OCI-LY7 (cell line): ENCODE measurements at regions not wholly inside any gene's neighbourhood (a gene's known extent, or its start where the extent isn't known, plus 50 kb on each side); places are given as distances from the start of the nearest gene placed in this dataset.

ENCODE experiments used
- BruUV-seq: library from RNA; stranded (reverse); fragments of 400-500 nt; replicated peaks from 2 replicates; lab custom pipeline; 2021; lab: Mats Ljungman, UMichigan
- CTCF ChIA-PET: fragments of 300-600 bp; sonication (Branson Sonifier 250); formaldehyde crosslinking; loops from one replicate; lab custom pipeline; 2022; ENCODE audit warnings: antibody characterized with exemption; ENCODE audit not compliant: unreplicated experiment; lab: Charles Lee
- POLR2A ChIA-PET: fragments of 300-600 bp; sonication (Branson Sonifier 250); formaldehyde crosslinking; loops from one replicate; lab custom pipeline; 2022; ENCODE audit warnings: antibody characterized with exemption; lab: Charles Lee
- DNase-seq: peaks from one replicate; pipeline ENCODE4 v3.0.0-alpha.2; 2015; ENCODE audit warnings: low spot score
- H2AFZ ChIP-seq: fragments of 200-600 bp; sonication (generic), shearing (Covaris generic); 2 replicates; pipeline ENCODE4 v1.6.1; 2014; ENCODE audit warnings: mild to moderate bottlenecking, antibody characterized with exemption, low read length, moderate library complexity
- H3K27ac ChIP-seq: fragments of 200-600 bp; sonication (generic); 2 replicates; pipeline ENCODE4 v1.5.1; 2014; ENCODE audit warnings: mixed run types, low read depth, mild to moderate bottlenecking, moderate library complexity, low read length, inconsistent platforms; ENCODE audit not compliant: poor library complexity, severe bottlenecking
- H3K36me3 ChIP-seq: fragments of 200-600 bp; sonication (generic); 2 replicates; pipeline ENCODE4 v1.6.1; 2014; ENCODE audit warnings: mild to moderate bottlenecking, antibody characterized with exemption, low read length, moderate library complexity, mixed read lengths; ENCODE audit not compliant: insufficient read depth
- H3K4me1 ChIP-seq: fragments of 200-600 bp; sonication (generic); 2 replicates; pipeline ENCODE4 v1.5.1; 2014; ENCODE audit warnings: mild to moderate bottlenecking, low read length; ENCODE audit not compliant: insufficient read depth, poor library complexity, severe bottlenecking
- H3K4me2 ChIP-seq: fragments of 200-600 bp; sonication (generic); 2 replicates; pipeline ENCODE4 v1.6.1; 2014; ENCODE audit warnings: mild to moderate bottlenecking, low read length
- H3K4me3 ChIP-seq: fragments of 200-600 bp; sonication (generic); 2 replicates; pipeline ENCODE4 v1.5.1; 2014; ENCODE audit warnings: mild to moderate bottlenecking, low read depth, low read length; ENCODE audit not compliant: poor library complexity, severe bottlenecking
- H3K79me2 ChIP-seq: fragments of 200-600 bp; sonication (generic); 2 replicates; pipeline ENCODE4 v1.6.1; 2016; ENCODE audit warnings: low read depth, mild to moderate bottlenecking, low read length, moderate library complexity, mixed read lengths; ENCODE audit not compliant: insufficient read depth
- H3K9me2 ChIP-seq: fragments of 200-600 bp; sonication (generic); 2 replicates; pipeline ENCODE4 v1.6.1; 2016; ENCODE audit warnings: mild to moderate bottlenecking, low read length, mixed read lengths; ENCODE audit not compliant: insufficient read depth
- H3K9me3 ChIP-seq: fragments of 200-600 bp; sonication (generic); 2 replicates; pipeline ENCODE4 v1.6.1; 2014; ENCODE audit warnings: mild to moderate bottlenecking, mixed run types, low read length, mixed read lengths
- H4K20me1 ChIP-seq: fragments of 200-600 bp; sonication (generic); 2 replicates; pipeline ENCODE4 v1.6.1; 2014; ENCODE audit warnings: mild to moderate bottlenecking, antibody characterized with exemption, low read length, moderate library complexity, mixed read lengths; ENCODE audit not compliant: insufficient read depth
- EZH2phosphoT487 ChIP-seq: fragments of 200-600 bp; sonication (generic); IDR thresholded peaks from 2 replicates; pipeline ENCODE4 v1.6.1; 2018; ENCODE audit warnings: low read depth, borderline replicate concordance, mild to moderate bottlenecking, mixed run types, antibody characterized with exemption, low read length, moderate library complexity, mixed read lengths
- intact Hi-C: fragments of 100-400 bp; cut with micrococcal nuclease; formaldehyde crosslinking; loops from one replicate; pipeline ENCODE4 v1.10.0; 2022; ENCODE audit not compliant: unreplicated experiment
- TF ChIP-seq, protein P1 (sequence below): fragments of 200-600 bp; sonication (generic); conservative IDR thresholded peaks from 2 replicates; pipeline ENCODE4 v1.5.1; 2014; ENCODE audit warnings: mild to moderate bottlenecking, antibody characterized with exemption, low read length, moderate library complexity, mixed read lengths

GRCh38 chr5:18403941-18404438, 769.7 kb downstream of the TAF11L14 start:
- POLR2A ChIA-PET: no interaction called here

DNA sequence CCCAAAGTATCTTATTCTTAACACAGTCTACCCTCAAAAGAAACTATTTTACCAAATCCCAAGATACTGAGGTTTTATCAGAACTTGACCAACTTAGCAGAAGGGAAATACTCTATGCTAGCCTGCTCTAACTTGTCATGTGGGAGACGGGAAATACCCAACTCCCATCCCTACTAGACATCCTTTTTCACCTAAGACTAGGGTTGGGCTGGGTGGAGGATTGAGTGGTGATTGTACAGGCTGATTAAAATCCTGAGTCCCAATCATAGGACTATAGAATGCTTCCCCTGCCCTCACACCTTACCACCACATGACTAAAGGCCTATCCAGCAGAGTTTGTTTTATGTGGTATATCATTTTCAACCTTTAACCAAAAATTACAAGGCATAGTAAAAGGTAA, 786.5 kb downstream of the TAF11L14 start:
- H3K4me1 ChIP-seq: no peaks in the 10 kb centered on the region
- H3K79me2 ChIP-seq: no peaks in the 10 kb centered on the region
- TF ChIP-seq EZH2phosphoT487: no peak
- TF ChIP-seq, protein P1, sequence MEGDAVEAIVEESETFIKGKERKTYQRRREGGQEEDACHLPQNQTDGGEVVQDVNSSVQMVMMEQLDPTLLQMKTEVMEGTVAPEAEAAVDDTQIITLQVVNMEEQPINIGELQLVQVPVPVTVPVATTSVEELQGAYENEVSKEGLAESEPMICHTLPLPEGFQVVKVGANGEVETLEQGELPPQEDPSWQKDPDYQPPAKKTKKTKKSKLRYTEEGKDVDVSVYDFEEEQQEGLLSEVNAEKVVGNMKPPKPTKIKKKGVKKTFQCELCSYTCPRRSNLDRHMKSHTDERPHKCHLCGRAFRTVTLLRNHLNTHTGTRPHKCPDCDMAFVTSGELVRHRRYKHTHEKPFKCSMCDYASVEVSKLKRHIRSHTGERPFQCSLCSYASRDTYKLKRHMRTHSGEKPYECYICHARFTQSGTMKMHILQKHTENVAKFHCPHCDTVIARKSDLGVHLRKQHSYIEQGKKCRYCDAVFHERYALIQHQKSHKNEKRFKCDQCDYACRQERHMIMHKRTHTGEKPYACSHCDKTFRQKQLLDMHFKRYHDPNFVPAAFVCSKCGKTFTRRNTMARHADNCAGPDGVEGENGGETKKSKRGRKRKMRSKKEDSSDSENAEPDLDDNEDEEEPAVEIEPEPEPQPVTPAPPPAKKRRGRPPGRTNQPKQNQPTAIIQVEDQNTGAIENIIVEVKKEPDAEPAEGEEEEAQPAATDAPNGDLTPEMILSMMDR: no peak
- H3K36me3 ChIP-seq: no peaks in the 10 kb centered on the region
- no peak overlapping the region for H3K4me2 ChIP-seq
- BruUV-seq: no TSS peak
- ChIA-PET POLR2A (no interaction called here), CTCF (no interaction called here)
- DNase-seq: no peak
- intact Hi-C loops: no loop called here
- H3K27ac ChIP-seq: no peak overlapping the region
- H2AFZ ChIP-seq: no peak overlapping the region
- no peak overlapping the region for H3K4me3 ChIP-seq
- H4K20me1 ChIP-seq: no peaks in the 10 kb centered on the region
- no peaks in the 10 kb centered on the region for H3K9me2 ChIP-seq
- H3K9me3 ChIP-seq: no peaks in the 10 kb centered on the region

More at GRCh38 chr5:18403941-18404438, 769.7 kb downstream of the TAF11L14 start:
- H3K9me2 ChIP-seq: no peaks in the 10 kb centered on the region
- no peak overlapping the region for H2AFZ ChIP-seq
- H3K27ac ChIP-seq: no peak overlapping the region
- intact Hi-C loops: no loop called here
- no peak for DNase-seq
- no peak overlapping the region for H3K4me3 ChIP-seq
- no TSS peak for BruUV-seq
- H3K79me2 ChIP-seq: no peaks in the 10 kb centered on the region
- no peaks in the 10 kb centered on the region for H3K36me3 ChIP-seq
- H4K20me1 ChIP-seq: no peaks in the 10 kb centered on the region
- no peaks in the 10 kb centered on the region for H3K4me1 ChIP-seq
- TF ChIP-seq, protein P1: no peak
- no peak for TF ChIP-seq EZH2phosphoT487
- CTCF ChIA-PET: no interaction called here
- H3K9me3 ChIP-seq: no peaks in the 10 kb centered on the region
- H3K4me2 ChIP-seq: no peak overlapping the region

- Histone ChIP-seq H2AFZ (no peak overlapping the region), H3K9me2 (no peaks in the 10 kb centered on the region), H4K20me1 (no peaks in the 10 kb centered on the region), H3K4me3 (no peak overlapping the region), H3K4me2 (no peak overlapping the region), H3K4me1 (no peaks in the 10 kb centered on the region), H3K9me3 (no peaks in the 10 kb centered on the region), H3K27ac (no peak overlapping the region), H3K79me2 (no peaks in the 10 kb centered on the region), H3K36me3 (no peaks in the 10 kb centered on the region)
- CTCF ChIA-PET: no interaction called here
- intact Hi-C loops: no loop called here
- no peak for DNase-seq
- POLR2A ChIA-PET: no interaction called here
- BruUV-seq: no TSS peak
- TF ChIP-seq EZH2phosphoT487: no peak
- TF ChIP-seq, protein P1: no peak
Observed at GRCh38 chr5:18433336-18433735, 799.1 kb downstream of the TAF11L14 start.
